HCT116 (cell line): ENCODE measurements at regions not wholly inside any gene's neighbourhood (a gene's known extent, or its start where the extent isn't known, plus 50 kb on each side); places are given as distances from the start of the nearest gene placed in this dataset.

ENCODE experiments used
- ATAC-seq: fragments of 200-7000 bp; cut with Tn5 transposase; 2 replicates; pipeline ENCODE4 v1.9.1; 2020; ENCODE audit warnings: mild to moderate bottlenecking, moderate library complexity
- BruUV-seq: library from RNA; stranded (reverse); fragments of 400-500 nt; replicated peaks from 2 replicates; lab custom pipeline; 2021; lab: Mats Ljungman, UMichigan
- CTCF ChIA-PET: fragments of 300-600 bp; sonication (Branson Sonifier 250); formaldehyde crosslinking; loops from one replicate; lab custom pipeline; 2021; ENCODE audit warnings: antibody characterized with exemption; lab: Charles Lee
- POLR2A ChIA-PET: fragments of 300-600, 350-600 bp; sonication (Branson Sonifier 250); formaldehyde crosslinking; loops from one replicate; lab custom pipeline; 2021; ENCODE audit warnings: antibody characterized with exemption; lab: Charles Lee
- RAD21 ChIA-PET, 2 experiments: fragments of 300-600 bp; sonication (Branson Sonifier 250); formaldehyde crosslinking; loops; one replicate each; lab custom pipeline; 2023; ENCODE audit warnings: low total read pairs in 2 of 2; ENCODE audit not compliant: uncharacterized antibody in 2 of 2, unreplicated experiment in 2 of 2, low non-redundant PET in 1 of 2; lab: Charles Lee
- DNase-seq: peaks from one replicate; pipeline ENCODE4 v3.0.0-alpha.2; 2010; ENCODE audit warnings: low read depth, low spot score
- H2AFZ ChIP-seq: fragments of 200-600 bp; shearing (Covaris generic), sonication (generic); 2 replicates; pipeline ENCODE4 v1.6.1; 2017; ENCODE audit warnings: low read depth, mixed run types, mixed read lengths, antibody characterized with exemption, low read length; ENCODE audit not compliant: poor library complexity, severe bottlenecking
- H3K27ac ChIP-seq: 2 replicates; pipeline ENCODE4 v1.5.1; 2012; ENCODE audit warnings: low read depth, low read length
- H3K27me3 ChIP-seq: fragments of 200-600 bp; sonication (generic); 2 replicates; pipeline ENCODE4 v1.6.1; 2016; ENCODE audit warnings: mixed run types, low read length, mixed read lengths; ENCODE audit not compliant: insufficient read depth
- H3K36me3 ChIP-seq, 2 experiments: fragments of 200-500 bp in 1 of 2; fragments of 200-600 bp in 1 of 2; sonication (Bioruptor generic) in 1 of 2; sonication (generic) in 1 of 2; 2 replicates each; pipeline versions ENCODE4 v1.5.1 to v1.6.1; 2014 to 2016; ENCODE audit warnings: low read length in 2 of 2, inconsistent platforms in 1 of 2, mixed read lengths in 1 of 2, mixed run types in 1 of 2; ENCODE audit not compliant: insufficient read depth in 2 of 2, control insufficient read depth in 1 of 2
- H3K4me1 ChIP-seq, 2 experiments: fragments of 200-600 bp in 1 of 2; sonication (generic) in 1 of 2; 2 replicates each; pipeline versions ENCODE4 v1.5.1 to v1.6.1; 2012 to 2017; ENCODE audit warnings: low read length in 2 of 2, inconsistent platforms in 1 of 2, mild to moderate bottlenecking in 1 of 2, mixed read lengths in 1 of 2, mixed run types in 1 of 2, moderate library complexity in 1 of 2; ENCODE audit not compliant: insufficient read depth in 2 of 2, control insufficient read depth in 1 of 2
- H3K4me2 ChIP-seq: fragments of 200-600 bp; sonication (generic); 2 replicates; pipeline ENCODE4 v1.6.1; 2017; ENCODE audit warnings: mixed run types, low read length, mixed read lengths
- H3K4me3 ChIP-seq, 2 experiments: fragments of 200-600 bp in 1 of 2; sonication (generic) in 1 of 2; replicated peaks in 1 of 2; 2 replicates each; pipeline ENCODE4 v1.5.1; 2011 to 2016; ENCODE audit warnings: low read length in 2 of 2, control low read depth in 1 of 2, low read depth in 1 of 2, mild to moderate bottlenecking in 1 of 2, mixed read lengths in 1 of 2, mixed run types in 1 of 2
- H3K79me2 ChIP-seq: fragments of 200-600 bp; sonication (generic); 2 replicates; pipeline ENCODE4 v1.6.1; 2017; ENCODE audit warnings: mild to moderate bottlenecking, mixed run types, low read length, moderate library complexity, mixed read lengths; ENCODE audit not compliant: insufficient read depth
- H3K9ac ChIP-seq: fragments of 200-600 bp; sonication (generic); 2 replicates; pipeline ENCODE4 v1.6.1; 2016; ENCODE audit warnings: low read length, mixed read lengths
- H3K9me2 ChIP-seq: fragments of 200-600 bp; sonication (generic), shearing (Covaris generic); 2 replicates; pipeline ENCODE4 v1.6.1; 2017; ENCODE audit warnings: mixed run types, mild to moderate bottlenecking, moderate library complexity; ENCODE audit not compliant: insufficient read depth
- H3K9me3 ChIP-seq, 2 experiments: fragments of 200-500 bp in 1 of 2; fragments of 200-600 bp in 1 of 2; sonication (Bioruptor generic) in 1 of 2; sonication (generic) in 1 of 2; 2 replicates each; pipeline ENCODE4 v1.6.1; 2014 to 2017; ENCODE audit warnings: low read length in 2 of 2, mixed read lengths in 2 of 2, inconsistent platforms in 1 of 2, low read depth in 1 of 2, mild to moderate bottlenecking in 1 of 2, mixed run types in 1 of 2, moderate library complexity in 1 of 2; ENCODE audit not compliant: control insufficient read depth in 1 of 2, insufficient read depth in 1 of 2
- H4K20me1 ChIP-seq: fragments of 200-600 bp; sonication (generic), shearing (Covaris generic); 2 replicates; pipeline ENCODE4 v1.6.1; 2017; ENCODE audit warnings: mixed run types, mild to moderate bottlenecking, moderate library complexity; ENCODE audit not compliant: insufficient read depth
- EGR1 ChIP-seq: IDR thresholded peaks from 2 replicates; pipeline ENCODE4 v1.6.1; 2012; ENCODE audit warnings: low read depth
- FOSL1 ChIP-seq: IDR thresholded peaks from 2 replicates; pipeline ENCODE4 v1.6.1; 2012; ENCODE audit warnings: low read depth
- JUND ChIP-seq: IDR thresholded peaks from 2 replicates; pipeline ENCODE4 v1.6.1; 2012
- RAD21 ChIP-seq: IDR thresholded peaks from 2 replicates; pipeline ENCODE4 v1.6.1; 2012; ENCODE audit warnings: low read depth, mild to moderate bottlenecking
- SIN3A ChIP-seq: IDR thresholded peaks from 2 replicates; pipeline ENCODE4 v1.6.1; 2012; ENCODE audit warnings: low read depth
- YY1 ChIP-seq: IDR thresholded peaks from 2 replicates; pipeline ENCODE4 v1.6.1; 2011; ENCODE audit warnings: low read length, low read depth, moderate library complexity, mild to moderate bottlenecking; ENCODE audit not compliant: insufficient replicate concordance; ENCODE audit errors: extremely low read depth
- intact Hi-C: fragments of 100-400 bp; cut with micrococcal nuclease; formaldehyde crosslinking; loops from 2 replicates; pipeline ENCODE4 v1.10.0; 2022
- TF ChIP-seq, protein P1 (sequence below): IDR thresholded peaks from 2 replicates; pipeline ENCODE4 v1.6.1; 2012
- TF ChIP-seq, protein P2 (sequence below), 3 experiments: fragments of 200-600 bp in 1 of 3; sonication (generic) in 1 of 3; IDR thresholded peaks in 2 of 3; conservative IDR thresholded peaks in 1 of 3; 2 replicates each; pipeline ENCODE4 v1.5.1; 2012 to 2017; ENCODE audit warnings: low read depth in 2 of 3, low read length in 2 of 3, antibody characterized with exemption in 1 of 3, borderline replicate concordance in 1 of 3, control low read depth in 1 of 3, mild to moderate bottlenecking in 1 of 3, mixed read lengths in 1 of 3, mixed run types in 1 of 3, moderate library complexity in 1 of 3; ENCODE audit not compliant: insufficient read depth in 1 of 3
- TF ChIP-seq, protein P3 (sequence below): IDR thresholded peaks from 2 replicates; pipeline ENCODE4 v1.6.1; 2011; ENCODE audit warnings: mild to moderate bottlenecking, low read length, moderate library complexity; ENCODE audit not compliant: insufficient replicate concordance; ENCODE audit errors: extremely low read depth

DNA sequence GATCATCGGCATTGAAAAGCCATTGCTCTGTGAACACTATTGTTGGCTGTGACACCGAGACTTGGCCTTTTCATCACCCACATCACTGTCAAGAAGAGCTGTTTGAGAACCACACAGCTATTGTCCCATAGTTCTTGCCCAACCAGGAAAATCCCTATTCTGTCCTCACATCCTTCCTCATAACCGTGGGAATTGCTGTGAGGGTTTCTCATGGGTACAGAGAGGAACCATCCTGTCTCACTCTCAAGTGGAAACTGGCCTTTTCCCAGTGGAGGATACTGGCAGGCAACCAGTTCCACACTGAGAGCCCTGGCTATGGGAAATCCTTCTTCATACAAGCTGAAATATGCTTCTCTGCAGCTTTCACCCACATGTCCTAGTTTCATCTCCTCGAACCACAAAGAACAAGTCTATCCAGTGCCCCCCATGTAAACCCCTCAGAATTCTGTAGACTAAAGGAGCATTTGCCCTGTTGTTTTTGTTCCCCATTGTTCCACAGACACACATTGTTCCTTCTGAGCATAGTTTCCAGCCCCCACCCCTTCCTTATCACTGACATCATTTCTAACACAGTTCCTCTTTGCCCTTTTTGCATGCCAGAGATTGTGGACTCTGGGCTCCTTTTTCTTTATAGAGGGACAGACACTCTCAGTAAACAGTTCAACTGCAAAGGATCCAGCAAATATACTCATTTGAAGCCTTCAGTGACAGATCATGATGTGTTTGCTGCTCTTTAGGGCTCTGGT lies 57.8 kb upstream of the C5orf46 start (continued):
- TF ChIP-seq, protein P1, sequence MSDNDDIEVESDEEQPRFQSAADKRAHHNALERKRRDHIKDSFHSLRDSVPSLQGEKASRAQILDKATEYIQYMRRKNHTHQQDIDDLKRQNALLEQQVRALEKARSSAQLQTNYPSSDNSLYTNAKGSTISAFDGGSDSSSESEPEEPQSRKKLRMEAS, result no peak
- TF ChIP-seq YY1 (no peak), RAD21 (no peak), EGR1 (no peak)
- TF ChIP-seq, protein P2, sequence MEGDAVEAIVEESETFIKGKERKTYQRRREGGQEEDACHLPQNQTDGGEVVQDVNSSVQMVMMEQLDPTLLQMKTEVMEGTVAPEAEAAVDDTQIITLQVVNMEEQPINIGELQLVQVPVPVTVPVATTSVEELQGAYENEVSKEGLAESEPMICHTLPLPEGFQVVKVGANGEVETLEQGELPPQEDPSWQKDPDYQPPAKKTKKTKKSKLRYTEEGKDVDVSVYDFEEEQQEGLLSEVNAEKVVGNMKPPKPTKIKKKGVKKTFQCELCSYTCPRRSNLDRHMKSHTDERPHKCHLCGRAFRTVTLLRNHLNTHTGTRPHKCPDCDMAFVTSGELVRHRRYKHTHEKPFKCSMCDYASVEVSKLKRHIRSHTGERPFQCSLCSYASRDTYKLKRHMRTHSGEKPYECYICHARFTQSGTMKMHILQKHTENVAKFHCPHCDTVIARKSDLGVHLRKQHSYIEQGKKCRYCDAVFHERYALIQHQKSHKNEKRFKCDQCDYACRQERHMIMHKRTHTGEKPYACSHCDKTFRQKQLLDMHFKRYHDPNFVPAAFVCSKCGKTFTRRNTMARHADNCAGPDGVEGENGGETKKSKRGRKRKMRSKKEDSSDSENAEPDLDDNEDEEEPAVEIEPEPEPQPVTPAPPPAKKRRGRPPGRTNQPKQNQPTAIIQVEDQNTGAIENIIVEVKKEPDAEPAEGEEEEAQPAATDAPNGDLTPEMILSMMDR (IDR thresholded peaks at IDR 0.05 in 2 of 3, conservative IDR thresholded peaks at IDR 0.05 in 1 of 3; ENCODE audit: borderline replicate concordance in 1 of 3, insufficient read depth in 1 of 3, low read depth in 2 of 3, low read length in 2 of 3), result no peak
- TF ChIP-seq, protein P3, sequence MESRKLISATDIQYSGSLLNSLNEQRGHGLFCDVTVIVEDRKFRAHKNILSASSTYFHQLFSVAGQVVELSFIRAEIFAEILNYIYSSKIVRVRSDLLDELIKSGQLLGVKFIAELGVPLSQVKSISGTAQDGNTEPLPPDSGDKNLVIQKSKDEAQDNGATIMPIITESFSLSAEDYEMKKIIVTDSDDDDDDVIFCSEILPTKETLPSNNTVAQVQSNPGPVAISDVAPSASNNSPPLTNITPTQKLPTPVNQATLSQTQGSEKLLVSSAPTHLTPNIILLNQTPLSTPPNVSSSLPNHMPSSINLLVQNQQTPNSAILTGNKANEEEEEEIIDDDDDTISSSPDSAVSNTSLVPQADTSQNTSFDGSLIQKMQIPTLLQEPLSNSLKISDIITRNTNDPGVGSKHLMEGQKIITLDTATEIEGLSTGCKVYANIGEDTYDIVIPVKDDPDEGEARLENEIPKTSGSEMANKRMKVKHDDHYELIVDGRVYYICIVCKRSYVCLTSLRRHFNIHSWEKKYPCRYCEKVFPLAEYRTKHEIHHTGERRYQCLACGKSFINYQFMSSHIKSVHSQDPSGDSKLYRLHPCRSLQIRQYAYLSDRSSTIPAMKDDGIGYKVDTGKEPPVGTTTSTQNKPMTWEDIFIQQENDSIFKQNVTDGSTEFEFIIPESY, result no peak

DNA sequence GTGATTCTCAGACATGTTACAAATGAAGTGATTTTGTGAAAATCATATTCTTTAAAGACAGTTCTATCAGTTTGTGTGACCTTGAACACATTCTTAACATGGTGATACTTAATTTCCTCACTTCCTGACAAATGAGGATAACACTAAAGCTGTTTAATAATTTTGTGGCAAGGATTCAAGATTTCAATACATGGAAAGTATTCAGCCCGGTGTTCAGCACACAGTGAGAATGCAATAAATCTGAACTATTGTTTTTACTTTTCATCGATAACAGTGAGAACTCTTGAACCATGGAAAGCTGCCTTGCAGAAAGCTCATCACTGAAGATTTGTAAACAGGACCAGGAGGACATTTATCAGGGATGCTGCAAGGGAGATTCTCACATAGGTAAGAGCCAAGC lies 57.1 kb upstream of the C5orf46 start:
- Histone ChIP-seq H3K36me3 (no peaks in the 10 kb centered on the region), H4K20me1 (no peaks in the 10 kb centered on the region), H3K9ac (no peak overlapping the region), H3K79me2 (no peaks in the 10 kb centered on the region), H3K4me1 (no peaks in the 10 kb centered on the region), H3K27ac (no peak overlapping the region), H3K4me2 (no peak overlapping the region), H3K9me2 (no peaks in the 10 kb centered on the region), H3K27me3 (no peaks in the 10 kb centered on the region), H3K4me3 (no peak overlapping the region), H3K9me3 (no peaks in the 10 kb centered on the region), H2AFZ (no peak overlapping the region)
- no TSS peak for BruUV-seq
- ATAC-seq (no peak), DNase-seq (no peak)
- ChIA-PET POLR2A (no interaction called here), RAD21 (no interaction called here), CTCF (no interaction called here)
- intact Hi-C loops, result no loop called here
- TF ChIP-seq, protein P3, result no peak
- TF ChIP-seq FOSL1, result no peak
- no peak for TF ChIP-seq SIN3A
- no peak for TF ChIP-seq JUND
